HEK293T (cell line): ENCODE measurements at regions not wholly inside any gene's neighbourhood (a gene's known extent, or its start where the extent isn't known, plus 50 kb on each side); places are given as distances from the start of the nearest gene placed in this dataset.

Experiments used
- CTCF ChIA-PET: fragments of 350-600 bp; formaldehyde crosslinking; extraction: SDS; loops from one replicate; lab custom pipeline; 2021; ENCODE audit warnings: antibody characterized with exemption, inconsistent platforms; lab: Yijun Ruan, JAX
- POLR2A ChIA-PET: fragments of 350-600 bp; formaldehyde crosslinking; extraction: SDS; loops from one replicate; lab custom pipeline; 2020; ENCODE audit warnings: antibody characterized with exemption, inconsistent platforms; lab: Yijun Ruan, JAX
- DNase-seq: peaks from one replicate; pipeline ENCODE4 v3.0.0; 2012; ENCODE audit warnings: mixed read lengths; ENCODE audit errors: extremely low spot score
- ARNT ChIP-seq: fragments of 450-650 bp; IDR thresholded peaks from 2 replicates; pipeline ENCODE4 v1.6.1; 2017; ENCODE audit warnings: mild to moderate bottlenecking
- BHLHE40 ChIP-seq: fragments of 450-650 bp; IDR thresholded peaks from 2 replicates; pipeline ENCODE4 v1.6.1; 2016; ENCODE audit warnings: mild to moderate bottlenecking, moderate library complexity, borderline replicate concordance
- ELF4 ChIP-seq: fragments of 450-650 bp; IDR thresholded peaks from 2 replicates; pipeline ENCODE4 v1.6.1; 2017; ENCODE audit warnings: antibody characterized with exemption
- FOXA1 ChIP-seq: fragments of 450-650 bp; IDR thresholded peaks from 2 replicates; pipeline ENCODE4 v1.6.1; 2016; ENCODE audit warnings: mild to moderate bottlenecking
- FOXK2 ChIP-seq: fragments of 450-650 bp; IDR thresholded peaks from 2 replicates; pipeline ENCODE4 v1.6.1; 2016; ENCODE audit warnings: mild to moderate bottlenecking
- FOXM1 ChIP-seq: fragments of 450-650 bp; IDR thresholded peaks from 2 replicates; pipeline ENCODE4 v1.6.1; 2017; ENCODE audit warnings: mild to moderate bottlenecking, borderline replicate concordance
- HDGF ChIP-seq: fragments of 450-650 bp; IDR thresholded peaks from 2 replicates; pipeline ENCODE4 v1.6.1; 2017; ENCODE audit warnings: antibody characterized with exemption, borderline replicate concordance
- L3MBTL2 ChIP-seq: fragments of 450-650 bp; conservative IDR thresholded peaks from 2 replicates; pipeline ENCODE4 v1.6.1; 2016; ENCODE audit warnings: mild to moderate bottlenecking
- LEF1 ChIP-seq: fragments of 450-650 bp; IDR thresholded peaks from 2 replicates; pipeline ENCODE4 v1.6.1; 2017; ENCODE audit warnings: mild to moderate bottlenecking, borderline replicate concordance
- NFRKB ChIP-seq: fragments of 450-650 bp; IDR thresholded peaks from 2 replicates; pipeline ENCODE4 v1.6.1; 2016; ENCODE audit warnings: mild to moderate bottlenecking, moderate library complexity
- SP1 ChIP-seq: fragments of 450-650 bp; IDR thresholded peaks from 2 replicates; pipeline ENCODE4 v1.6.1; 2017
- SUZ12 ChIP-seq: fragments of 450-650 bp; IDR thresholded peaks from 2 replicates; pipeline ENCODE4 v1.6.1; 2016; ENCODE audit warnings: mild to moderate bottlenecking
- TARDBP ChIP-seq: fragments of 450-650 bp; IDR thresholded peaks from 2 replicates; pipeline ENCODE4 v1.6.1; 2016
- ZNF384 ChIP-seq: fragments of 450-650 bp; IDR thresholded peaks from 2 replicates; pipeline ENCODE4 v1.6.1; 2016
- TF ChIP-seq, protein P1 (sequence below): fragments of 450-650 bp; IDR thresholded peaks from 2 replicates; pipeline ENCODE4 v1.6.1; 2016

DNA sequence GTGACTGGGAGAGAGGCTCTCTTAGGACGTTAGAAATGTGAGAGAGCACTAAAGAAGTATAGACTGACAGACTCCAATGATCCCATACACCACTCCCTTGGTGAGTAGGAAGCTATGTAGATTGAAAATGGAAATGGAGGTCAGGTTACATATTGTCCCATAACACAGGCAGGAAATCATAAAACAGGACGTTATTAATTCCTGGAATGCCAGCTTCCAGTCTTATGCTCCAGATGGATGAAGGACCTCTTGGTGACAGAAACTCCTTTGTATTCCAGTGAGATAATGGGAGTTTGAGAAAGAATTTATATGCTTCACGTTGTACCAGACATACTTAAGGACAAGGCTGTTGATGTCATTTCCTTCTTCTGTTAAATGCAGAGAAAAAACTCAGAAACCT, 338.2 kb upstream of the ITGA1 start:
- ChIA-PET POLR2A (no interaction called here), CTCF (no interaction called here)
- TF ChIP-seq TARDBP (no peak), HDGF (no peak), LEF1 (no peak), NFRKB (no peak), ARNT (no peak), ELF4 (no peak)
- TF ChIP-seq, protein P1, sequence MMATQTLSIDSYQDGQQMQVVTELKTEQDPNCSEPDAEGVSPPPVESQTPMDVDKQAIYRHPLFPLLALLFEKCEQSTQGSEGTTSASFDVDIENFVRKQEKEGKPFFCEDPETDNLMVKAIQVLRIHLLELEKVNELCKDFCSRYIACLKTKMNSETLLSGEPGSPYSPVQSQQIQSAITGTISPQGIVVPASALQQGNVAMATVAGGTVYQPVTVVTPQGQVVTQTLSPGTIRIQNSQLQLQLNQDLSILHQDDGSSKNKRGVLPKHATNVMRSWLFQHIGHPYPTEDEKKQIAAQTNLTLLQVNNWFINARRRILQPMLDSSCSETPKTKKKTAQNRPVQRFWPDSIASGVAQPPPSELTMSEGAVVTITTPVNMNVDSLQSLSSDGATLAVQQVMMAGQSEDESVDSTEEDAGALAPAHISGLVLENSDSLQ: no peak
- no peak for DNase-seq

- TF ChIP-seq FOXK2: no peak
- TF ChIP-seq, protein P1: no peak
- ChIA-PET CTCF (no interaction called here), POLR2A (no interaction called here)
- no peak for DNase-seq
These were observed 335.6 kb upstream of the ITGA1 start for GRCh38 chr5:52452098-52452497.

DNA sequence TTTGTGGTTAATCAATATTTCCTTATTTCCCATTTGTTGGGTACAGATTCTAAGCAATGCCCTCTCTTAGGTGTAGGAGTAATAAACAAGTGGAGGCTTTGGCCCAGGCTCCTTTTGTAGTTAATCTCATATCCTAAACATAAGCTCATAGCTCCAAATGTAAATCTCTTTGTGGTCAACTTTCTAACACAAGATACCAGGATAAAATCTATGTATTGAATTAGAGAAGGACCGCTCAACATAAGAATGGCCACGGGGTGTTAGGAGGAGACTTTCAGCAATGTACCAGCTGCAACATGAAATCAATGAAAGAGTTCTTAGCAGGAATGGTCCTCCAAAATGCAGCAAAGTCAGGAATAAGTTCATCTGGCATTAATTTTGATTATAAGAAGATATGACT, 334.5 kb upstream of the ITGA1 start:
- ChIA-PET POLR2A (no interaction called here), CTCF (no interaction called here)
- no peak for DNase-seq
- no peak for TF ChIP-seq ZNF384
- TF ChIP-seq SP1: no peak

- CTCF ChIA-PET: no interaction called here
- POLR2A ChIA-PET: no interaction called here
- TF ChIP-seq HDGF (no peak), FOXM1 (no peak), FOXK2 (no peak), TARDBP (no peak), ELF4 (no peak), ARNT (no peak), ZNF384 (no peak), FOXA1 (no peak), L3MBTL2 (no peak), SUZ12 (no peak)
- TF ChIP-seq, protein P1: no peak
- no peak for DNase-seq
These were observed 331.8 kb upstream of the ITGA1 start for GRCh38 chr5:52455920-52456319.

DNA sequence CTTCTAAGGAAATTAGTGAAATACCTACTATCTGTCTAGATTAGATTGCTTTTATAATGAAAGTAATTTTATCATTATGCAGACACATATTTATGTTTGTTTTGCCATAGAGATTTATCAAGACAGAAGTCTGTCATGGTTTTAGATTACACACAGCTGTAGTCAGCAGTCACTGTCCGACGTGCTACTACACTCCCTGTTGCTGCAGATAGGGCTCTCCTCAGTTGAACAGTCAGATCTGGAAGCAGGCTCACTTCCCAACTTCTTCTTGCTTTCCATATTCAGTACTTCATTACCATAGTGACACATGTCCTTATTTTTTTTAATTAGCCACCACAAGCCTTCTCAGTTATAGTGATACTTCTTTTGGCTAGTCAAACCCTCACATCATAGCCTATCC, 329.9 kb upstream of the ITGA1 start:
- ChIA-PET CTCF (no interaction called here), POLR2A (no interaction called here)
- TF ChIP-seq SUZ12 (no peak), FOXK2 (no peak), ZNF384 (no peak), LEF1 (no peak), BHLHE40 (no peak), ARNT (no peak), L3MBTL2 (no peak), TARDBP (no peak), HDGF (no peak), NFRKB (no peak), FOXA1 (no peak), ELF4 (no peak)
- TF ChIP-seq, protein P1: no peak
- peak; percentile 14 for DNase-seq

DNA sequence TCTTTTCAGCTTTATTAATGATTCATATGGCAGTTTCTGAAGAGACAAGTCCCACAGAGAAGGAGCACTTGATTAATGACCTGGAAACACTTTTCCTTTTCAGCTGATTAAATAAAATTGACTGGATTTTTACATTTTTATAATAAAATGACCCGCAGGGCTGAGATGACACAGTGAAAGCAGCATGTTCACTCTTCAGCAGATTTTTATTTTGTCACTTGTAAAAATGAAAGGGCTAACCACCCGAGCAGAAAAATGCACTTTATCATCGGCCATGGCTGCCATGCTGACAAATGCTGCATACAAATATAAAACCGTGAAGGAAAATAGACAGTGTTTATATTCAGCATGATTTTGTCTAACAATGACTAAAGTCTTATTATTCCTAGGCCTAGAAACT, 321.6 kb upstream of the ITGA1 start:
- ChIA-PET POLR2A (no interaction called here), CTCF (no interaction called here)
- TF ChIP-seq L3MBTL2 (no peak), ELF4 (no peak), NFRKB (no peak), SP1 (no peak), FOXM1 (no peak), ZNF384 (no peak), HDGF (no peak)
- TF ChIP-seq, protein P1: no peak
- no peak for DNase-seq
